Activated T-cell treated with anti-CD3 and anti-CD28 coated beads for 48 hours (primary cell): ENCODE measurements at regions not wholly inside any gene's neighbourhood (a gene's known extent, or its start where the extent isn't known, plus 50 kb on each side); places are given as distances from the start of the nearest gene placed in this dataset.
"Not testable (repeated sequence)": the region's sequence is repeated elsewhere in the genome, so short reads cannot be mapped to it uniquely, and the experiment has no call there.

Experiments
- DNase-seq: peaks from one replicate; pipeline ENCODE4 v3.0.0-alpha.2; 2020; ENCODE audit warnings: low read depth

- no peak for DNase-seq
These were observed 50.8 kb upstream of the CPOX start for GRCh38 chr3:98644168-98644567.

GRCh38 chr3:98645039-98645438 lies 51.6 kb upstream of the CPOX start:
- DNase-seq = no peak

GRCh38 chr3:98646680-98647079 lies 53.3 kb upstream of the CPOX start:
- DNase-seq = no peak

GRCh38 chr3:98647197-98647596 lies 53.8 kb upstream of the CPOX start:
- DNase-seq = no peak

- DNase-seq = no peak
These were observed 57.8 kb upstream of the CPOX start for GRCh38 chr3:98650971-98651779.

GRCh38 chr3:98651780-98652077 lies 58.3 kb upstream of the CPOX start:
- DNase-seq = no peak

GRCh38 chr3:98655666-98656065 lies 62.3 kb upstream of the CPOX start:
- no peak for DNase-seq

GRCh38 chr3:98657457-98657856 lies 64.0 kb upstream of the CPOX start:
- peak; percentile 36 for DNase-seq

- no peak for DNase-seq
These were observed 69.3 kb upstream of the CPOX start for GRCh38 chr3:98662699-98663098.

GRCh38 chr3:98670020-98670419 lies 76.6 kb upstream of the CPOX start:
- DNase-seq = no peak

GRCh38 chr3:98679986-98680385 lies 83.2 kb upstream of the ST3GAL6 start:
- DNase-seq = no peak

- no peak for DNase-seq
These were observed 82.4 kb upstream of the ST3GAL6 start for GRCh38 chr3:98680723-98681122.

- DNase-seq = no peak
These were observed 81.7 kb upstream of the ST3GAL6 start for GRCh38 chr3:98681486-98681885.

- not testable (repeated sequence) for DNase-seq
These were observed 80.7 kb upstream of the ST3GAL6 start for GRCh38 chr3:98682391-98682790.

GRCh38 chr3:98688363-98688762 lies 74.8 kb upstream of the ST3GAL6 start:
- no peak for DNase-seq

GRCh38 chr3:98690876-98691275 lies 72.3 kb upstream of the ST3GAL6 start:
- DNase-seq = no peak

GRCh38 chr3:98691897-98692296 lies 71.2 kb upstream of the ST3GAL6 start:
- DNase-seq = no peak

GRCh38 chr3:98692787-98693473 lies 70.2 kb upstream of the ST3GAL6 start:
- DNase-seq = no peak

GRCh38 chr3:98695796-98696195 lies 67.3 kb upstream of the ST3GAL6 start:
- no peak for DNase-seq

GRCh38 chr3:98696296-98696695 lies 66.8 kb upstream of the ST3GAL6 start:
- not testable (repeated sequence) for DNase-seq

- DNase-seq = no peak
These were observed 65.9 kb upstream of the ST3GAL6 start for GRCh38 chr3:98697225-98697624.

- no peak for DNase-seq
These were observed 64.0 kb upstream of the ST3GAL6 start for GRCh38 chr3:98699132-98699531.

- no peak for DNase-seq
These were observed 62.0 kb upstream of the ST3GAL6 start for GRCh38 chr3:98701071-98701675.
